Colonic mucosa (tissue), 4 donors: ENCODE measurements at regions not wholly inside any gene's neighbourhood (a gene's known extent, or its start where the extent isn't known, plus 50 kb on each side); places are given as distances from the start of the nearest gene placed in this dataset.

Experiments used
- DNase-seq: peaks from one replicate; pipeline ENCODE4 v3.0.0-alpha.2; 2020
- H3K27ac ChIP-seq: fragments of 200-600 bp; one replicate; pipeline ENCODE4 v1.8.0; 2021
- H3K27me3 ChIP-seq: fragments of 200-600 bp; one replicate; pipeline ENCODE4 v1.8.0; 2021
- H3K36me3 ChIP-seq: fragments of 200-600 bp; one replicate; pipeline ENCODE4 v1.8.0; 2021
- H3K4me1 ChIP-seq: fragments of 200-600 bp; one replicate; pipeline ENCODE4 v1.8.0; 2021; ENCODE audit warnings: mild to moderate bottlenecking
- H3K4me3 ChIP-seq: fragments of 200-600 bp; one replicate; pipeline ENCODE4 v1.8.0; 2021
- H3K9ac ChIP-seq, 2 donors: one replicate each; pipeline ENCODE4 v1.7.0; 2013; ENCODE audit warnings: control low read depth in 2 of 2, low read depth in 2 of 2, low read length in 2 of 2
- H3K9me3 ChIP-seq: fragments of 200-600 bp; one replicate; pipeline ENCODE4 v1.8.0; 2021
- intact Hi-C: fragments of 100-400 bp; cut with DNase I; formaldehyde crosslinking; loops from one replicate; pipeline ENCODE4 v1.14.1; 2022
- TF ChIP-seq, protein P1 (sequence below): fragments of 200-600 bp; IDR thresholded peaks from one replicate; pipeline ENCODE4 v1.8.0; 2022; ENCODE audit warnings: antibody characterized with exemption, mild to moderate bottlenecking
- donor health status: healthy.
- donor health status: DM: no; HTN: no; CAD: no.
- donor health status: DM: no; HTN: no; CAD: no.

DNA sequence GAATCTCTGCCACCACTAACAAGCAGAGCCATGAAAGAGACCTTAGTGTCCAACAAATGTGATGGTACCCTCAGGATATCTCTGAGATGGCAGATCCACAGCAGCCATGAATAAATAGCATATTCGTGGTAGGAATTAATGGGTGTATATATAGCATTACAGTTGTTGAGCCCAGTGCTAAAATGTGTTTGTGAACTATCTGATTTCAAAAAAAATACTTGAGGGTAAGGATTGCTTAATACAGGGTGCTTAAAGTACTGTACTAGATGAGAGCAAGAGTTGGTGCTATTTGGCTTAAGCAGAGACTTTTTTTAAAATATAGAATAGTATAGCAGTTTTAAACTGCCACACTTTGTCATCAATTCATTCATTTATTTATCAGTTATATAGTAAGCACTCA, 101.5 kb upstream of the GALNT5 start:
- Histone ChIP-seq H3K9me3 (no peaks in the 10 kb centered on the region), H3K9ac (no peak overlapping the region), H3K27me3 (no peaks in the 10 kb centered on the region), H3K4me1 (peaks cover 4% of the 10 kb centered on the region), H3K4me3 (no peak overlapping the region), H3K27ac (no peak overlapping the region), H3K36me3 (no peaks in the 10 kb centered on the region)
- intact Hi-C loops, result no loop called here
- TF ChIP-seq, protein P1, sequence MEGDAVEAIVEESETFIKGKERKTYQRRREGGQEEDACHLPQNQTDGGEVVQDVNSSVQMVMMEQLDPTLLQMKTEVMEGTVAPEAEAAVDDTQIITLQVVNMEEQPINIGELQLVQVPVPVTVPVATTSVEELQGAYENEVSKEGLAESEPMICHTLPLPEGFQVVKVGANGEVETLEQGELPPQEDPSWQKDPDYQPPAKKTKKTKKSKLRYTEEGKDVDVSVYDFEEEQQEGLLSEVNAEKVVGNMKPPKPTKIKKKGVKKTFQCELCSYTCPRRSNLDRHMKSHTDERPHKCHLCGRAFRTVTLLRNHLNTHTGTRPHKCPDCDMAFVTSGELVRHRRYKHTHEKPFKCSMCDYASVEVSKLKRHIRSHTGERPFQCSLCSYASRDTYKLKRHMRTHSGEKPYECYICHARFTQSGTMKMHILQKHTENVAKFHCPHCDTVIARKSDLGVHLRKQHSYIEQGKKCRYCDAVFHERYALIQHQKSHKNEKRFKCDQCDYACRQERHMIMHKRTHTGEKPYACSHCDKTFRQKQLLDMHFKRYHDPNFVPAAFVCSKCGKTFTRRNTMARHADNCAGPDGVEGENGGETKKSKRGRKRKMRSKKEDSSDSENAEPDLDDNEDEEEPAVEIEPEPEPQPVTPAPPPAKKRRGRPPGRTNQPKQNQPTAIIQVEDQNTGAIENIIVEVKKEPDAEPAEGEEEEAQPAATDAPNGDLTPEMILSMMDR, result no peak
- no peak for DNase-seq

DNA sequence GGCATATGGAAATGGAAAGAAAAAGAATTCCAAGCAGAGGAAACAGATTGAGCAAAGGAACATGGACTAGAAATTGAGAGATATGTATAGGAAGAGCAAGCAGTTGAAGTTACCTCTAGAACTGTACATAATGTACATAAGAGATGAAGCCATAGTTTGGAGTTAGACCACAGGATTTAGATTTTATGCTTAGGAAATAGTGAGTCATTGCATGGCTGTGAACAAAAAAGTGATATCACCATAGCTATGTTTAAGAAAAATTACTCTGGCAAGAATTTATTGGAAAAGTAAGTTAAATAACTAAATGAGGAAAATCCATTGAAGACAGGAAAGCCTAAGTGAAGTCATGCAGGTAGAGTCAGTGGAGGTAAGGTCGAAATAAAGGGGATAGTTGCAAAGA, 99.4 kb upstream of the GALNT5 start:
- Histone ChIP-seq H3K36me3 (no peaks in the 10 kb centered on the region), H3K27ac (no peak overlapping the region), H3K9ac (no peak overlapping the region), H3K4me3 (no peak overlapping the region), H3K9me3 (no peaks in the 10 kb centered on the region), H3K27me3 (no peaks in the 10 kb centered on the region), H3K4me1 (no peaks in the 10 kb centered on the region)
- TF ChIP-seq, protein P1, result no peak
- intact Hi-C loops, result no loop called here
- no peak for DNase-seq

DNA sequence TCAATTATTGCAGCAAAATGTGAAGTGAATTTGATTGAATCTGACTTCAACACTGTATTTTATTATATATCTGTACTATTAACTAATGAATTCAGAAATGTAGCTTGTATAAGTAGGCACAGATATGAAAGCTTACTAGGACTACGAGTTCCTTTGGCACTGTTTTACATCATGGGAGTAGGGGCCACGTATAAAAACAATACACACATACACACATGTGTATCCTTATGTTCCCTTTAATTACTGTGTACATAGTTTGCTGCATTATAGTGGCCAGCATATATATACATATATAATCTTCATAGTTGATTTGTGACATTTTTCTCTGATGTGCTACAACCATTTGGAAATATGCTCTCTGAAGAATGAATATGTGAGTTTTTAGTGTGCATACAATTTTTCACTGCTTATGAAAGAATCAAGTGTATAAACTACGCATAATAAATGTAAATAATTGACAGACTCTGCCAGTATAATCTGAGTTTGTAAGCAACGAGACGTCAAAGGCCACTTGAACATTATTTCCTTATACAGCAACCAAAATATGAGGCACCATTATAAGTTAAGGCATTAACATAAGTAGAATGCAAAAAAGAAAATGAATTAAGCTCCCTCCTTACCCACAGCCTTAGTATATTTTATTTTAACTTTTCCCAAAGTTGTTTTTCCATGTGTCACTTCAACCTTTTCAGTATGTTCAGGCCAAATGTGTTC, 98.1 kb upstream of the GALNT5 start:
- H3K36me3 ChIP-seq, result no peaks in the 10 kb centered on the region
- no peak overlapping the region for H3K9ac ChIP-seq
- no peaks in the 10 kb centered on the region for H3K9me3 ChIP-seq
- intact Hi-C loops, result no loop called here
- H3K4me3 ChIP-seq, result no peak overlapping the region
- no peak for DNase-seq
- H3K4me1 ChIP-seq, result no peaks in the 10 kb centered on the region
- peak overlapping the region; percentile 20 for H3K27ac ChIP-seq
- TF ChIP-seq, protein P1, result no peak
- no peaks in the 10 kb centered on the region for H3K27me3 ChIP-seq

DNA sequence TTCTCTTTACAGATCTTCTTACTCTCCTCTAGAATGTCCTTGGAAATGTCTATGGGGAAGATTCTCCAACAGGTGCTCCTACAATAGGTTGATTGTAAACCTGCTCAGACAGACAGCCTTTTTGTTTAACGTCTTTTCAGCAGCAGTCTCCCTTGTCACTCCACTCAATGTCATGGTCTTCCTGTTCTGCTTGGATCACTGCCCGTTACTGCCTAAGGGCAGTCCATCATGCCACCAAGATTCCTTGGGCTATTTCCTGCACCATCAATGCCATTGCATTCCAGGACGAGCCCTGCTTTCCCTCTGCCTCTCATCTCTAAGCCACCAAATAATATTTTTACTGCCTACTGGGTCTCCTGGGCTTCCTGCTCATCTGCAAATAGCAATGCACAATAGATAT, 97.4 kb upstream of the GALNT5 start:
- intact Hi-C loops, result no loop called here
- H3K36me3 ChIP-seq, result no peaks in the 10 kb centered on the region
- TF ChIP-seq, protein P1, result no peak
- H3K4me3 ChIP-seq, result no peak overlapping the region
- H3K27ac ChIP-seq, result peak overlapping the region; percentile 20
- H3K9me3 ChIP-seq, result no peaks in the 10 kb centered on the region
- H3K4me1 ChIP-seq, result no peaks in the 10 kb centered on the region
- no peaks in the 10 kb centered on the region for H3K27me3 ChIP-seq
- peak; percentile 56 for DNase-seq
- no peak overlapping the region for H3K9ac ChIP-seq

DNA sequence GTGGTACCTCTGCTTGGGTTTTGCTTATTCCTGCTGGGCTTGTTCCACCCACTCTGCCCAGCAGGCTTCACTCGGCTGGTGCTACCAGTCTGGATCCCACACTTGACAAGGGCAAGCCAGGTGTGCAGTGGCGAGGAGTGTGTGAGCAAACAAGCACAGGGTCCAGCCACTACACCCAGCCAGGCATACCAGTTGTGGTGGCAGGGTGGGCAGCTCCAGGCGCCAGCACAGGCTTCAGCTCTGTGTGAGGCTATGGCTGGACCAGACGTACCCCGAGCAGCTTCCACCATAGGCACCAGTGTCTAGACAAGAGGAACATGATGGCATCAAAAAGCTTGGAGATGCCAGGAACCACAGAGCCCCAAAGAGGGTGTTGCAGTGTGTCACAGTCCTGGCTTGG, 93.1 kb upstream of the GALNT5 start:
- no peak overlapping the region for H3K4me3 ChIP-seq
- DNase-seq, result no peak
- no peak overlapping the region for H3K27ac ChIP-seq
- intact Hi-C loops, result no loop called here
- no peaks in the 10 kb centered on the region for H3K4me1 ChIP-seq
- TF ChIP-seq, protein P1, result no peak
- no peaks in the 10 kb centered on the region for H3K27me3 ChIP-seq
- H3K9ac ChIP-seq, result no peak overlapping the region
- no peaks in the 10 kb centered on the region for H3K36me3 ChIP-seq
- H3K9me3 ChIP-seq, result no peaks in the 10 kb centered on the region
